Left forelimb (tissue), 1 donor: ENCODE measurements at regions not wholly inside any gene's neighbourhood (a gene's known extent, or its start where the extent isn't known, plus 50 kb on each side); places are given as distances from the start of the nearest gene placed in this dataset.
"Not testable (repeated sequence)": the region's sequence is repeated elsewhere in the genome, so short reads cannot be mapped to it uniquely, and the experiment has no call there.

Source experiments
- DNase-seq: peaks from one replicate; pipeline ENCODE4 v3.0.0-alpha.2; 2018; ENCODE audit warnings: low spot score

DNA sequence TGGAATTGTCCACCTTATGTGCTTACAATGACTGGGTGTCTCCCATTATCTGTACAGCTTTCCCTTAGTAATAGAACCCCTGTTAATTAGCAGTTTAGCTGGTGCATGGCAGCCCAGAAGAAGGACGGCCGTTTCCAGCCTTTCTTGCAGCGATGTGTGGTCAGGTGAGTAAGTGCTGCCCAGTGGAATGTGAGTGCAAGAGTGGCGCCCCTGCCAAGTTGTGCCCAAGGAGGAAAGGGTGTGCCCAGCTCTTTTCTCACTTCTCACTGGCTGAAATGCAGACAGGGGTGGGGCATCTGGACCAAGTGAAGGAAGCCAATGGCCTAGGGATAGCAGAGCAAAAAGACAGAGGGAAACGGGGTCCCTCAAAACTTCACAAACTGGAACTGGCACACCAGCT is 296.8 kb downstream of the PREX1 start:
- no peak for DNase-seq

- DNase-seq = no peak
Measured at GRCh38 chr20:48528346-48528745, 299.5 kb downstream of the PREX1 start.

DNA sequence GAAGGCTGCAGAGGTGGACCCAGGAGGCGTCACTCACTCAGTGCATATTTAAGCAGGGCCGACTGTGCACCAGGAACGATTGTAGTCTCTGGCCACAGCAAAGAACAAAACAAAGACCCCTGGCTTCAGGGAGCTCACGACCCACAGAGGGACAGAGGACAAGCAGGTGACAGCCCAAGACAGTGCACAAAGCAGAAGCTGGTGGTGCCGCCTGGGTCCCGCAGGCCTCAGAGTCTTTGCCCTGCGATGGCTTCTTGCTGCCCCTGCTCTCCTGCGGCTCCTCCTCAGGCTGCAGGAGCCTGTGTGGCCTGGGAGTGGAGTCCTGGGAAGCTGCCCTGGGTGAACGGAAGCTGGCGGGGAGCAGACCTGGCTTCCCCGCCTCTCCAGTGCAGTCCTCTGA is 300.0 kb downstream of the PREX1 start:
- DNase-seq = no peak

DNA sequence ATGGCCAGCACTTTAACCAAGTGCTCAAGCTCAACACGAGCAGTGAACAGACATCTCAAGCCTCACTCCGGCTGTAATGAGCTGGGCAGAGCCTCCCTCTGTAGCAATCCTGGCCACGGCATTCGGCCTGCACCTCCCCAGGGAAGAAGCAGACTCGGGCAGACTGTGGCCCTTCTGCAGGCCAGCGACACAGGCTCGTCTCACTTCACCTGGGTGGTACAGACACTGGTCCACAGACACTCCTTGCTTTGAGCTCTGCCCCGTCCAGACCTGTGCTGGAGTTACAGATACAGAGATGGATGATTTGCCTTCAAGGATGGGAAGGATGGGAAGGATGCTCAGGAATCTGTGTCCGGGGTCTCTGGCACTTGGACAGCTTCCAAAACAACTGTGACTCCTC is 300.9 kb downstream of the PREX1 start:
- DNase-seq = no peak

GRCh38 chr20:48525400-48525799 is 302.4 kb downstream of the PREX1 start:
- DNase-seq = no peak

DNA sequence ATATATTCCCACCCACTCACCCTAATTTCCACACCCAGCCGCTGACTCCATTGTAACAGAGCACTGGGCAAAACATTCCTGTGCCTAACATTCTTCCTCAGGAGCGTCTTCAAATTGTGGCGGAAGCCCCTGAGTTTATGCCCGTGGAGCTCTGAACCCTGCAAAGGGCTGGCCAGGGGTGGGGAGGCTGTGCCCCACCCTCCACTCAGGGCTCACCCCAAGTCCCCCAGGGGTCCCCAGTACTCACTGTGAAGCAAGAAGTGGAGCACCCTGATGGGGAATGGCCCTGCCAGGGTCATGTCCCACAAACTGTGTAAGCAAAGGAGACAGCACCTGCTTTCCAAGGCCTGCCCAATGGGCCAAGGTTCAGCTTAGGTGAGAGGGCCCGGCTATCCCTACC is 303.2 kb downstream of the PREX1 start:
- DNase-seq = no peak

DNA sequence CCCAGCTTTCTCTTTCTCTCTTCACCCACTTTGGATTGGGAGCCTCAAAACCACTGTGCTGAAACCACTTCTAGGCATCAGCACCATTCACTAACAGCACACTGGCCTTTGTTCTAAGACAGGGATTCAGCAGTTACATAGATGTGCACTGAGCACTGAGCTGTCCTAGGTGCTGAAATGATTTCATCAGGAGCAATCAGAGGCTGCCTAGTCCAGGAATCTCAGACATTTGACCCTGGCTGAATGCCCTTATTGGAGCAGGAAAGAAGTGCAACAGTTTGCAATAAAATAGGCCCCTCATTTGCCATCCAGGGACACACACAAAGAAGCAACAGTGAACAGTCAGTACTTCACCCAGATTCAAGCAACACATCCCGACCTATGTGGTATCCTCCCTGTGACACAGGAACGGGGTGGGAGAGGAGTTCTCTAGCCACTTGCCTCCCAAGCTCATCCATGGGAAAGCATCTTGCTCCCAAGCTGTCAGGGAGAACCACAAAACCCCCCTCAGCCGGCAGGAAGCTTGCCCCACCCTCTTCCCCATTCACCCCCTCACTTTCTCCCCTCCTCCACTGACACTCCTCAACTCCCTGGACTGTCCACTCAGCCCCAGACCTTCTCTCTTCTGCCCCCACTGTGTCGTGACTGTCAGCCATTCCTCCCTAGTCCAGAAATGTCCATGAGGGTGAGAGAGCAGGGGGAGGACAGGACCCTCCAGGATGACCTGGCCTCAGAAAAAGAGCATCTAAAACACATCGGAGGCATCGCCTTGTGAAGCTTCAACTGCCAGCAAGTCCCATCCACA is 304.4 kb downstream of the PREX1 start:
- DNase-seq = no peak

GRCh38 chr20:48521121-48521520 is 306.7 kb downstream of the PREX1 start:
- no peak for DNase-seq

GRCh38 chr20:48516196-48516595 is 311.6 kb downstream of the PREX1 start:
- DNase-seq = not testable (repeated sequence)

- not testable (repeated sequence) for DNase-seq
Measured at GRCh38 chr20:48514577-48514976, 313.2 kb downstream of the PREX1 start.

GRCh38 chr20:48512539-48512938 is 315.3 kb downstream of the PREX1 start:
- not testable (repeated sequence) for DNase-seq

DNA sequence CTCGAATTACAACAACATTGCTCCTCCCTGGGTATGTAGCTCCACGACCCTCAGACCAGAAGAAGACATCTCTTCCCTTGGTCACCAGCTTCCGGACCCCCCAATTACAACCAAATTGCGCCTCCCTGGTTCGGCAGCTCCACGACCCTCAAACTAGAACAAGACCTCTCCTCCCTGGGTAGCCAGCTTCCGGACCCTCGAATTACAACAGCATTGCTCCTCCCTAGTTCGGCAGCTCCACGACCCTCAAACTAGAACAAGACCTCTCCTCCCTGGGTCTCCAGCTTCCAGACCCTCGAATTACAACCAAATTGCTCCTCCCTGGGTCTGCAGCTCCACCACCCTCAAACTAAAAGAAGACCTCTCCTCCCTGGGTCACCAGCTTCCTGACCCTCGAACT is 322.7 kb downstream of the PREX1 start:
- DNase-seq = not testable (repeated sequence)

DNA sequence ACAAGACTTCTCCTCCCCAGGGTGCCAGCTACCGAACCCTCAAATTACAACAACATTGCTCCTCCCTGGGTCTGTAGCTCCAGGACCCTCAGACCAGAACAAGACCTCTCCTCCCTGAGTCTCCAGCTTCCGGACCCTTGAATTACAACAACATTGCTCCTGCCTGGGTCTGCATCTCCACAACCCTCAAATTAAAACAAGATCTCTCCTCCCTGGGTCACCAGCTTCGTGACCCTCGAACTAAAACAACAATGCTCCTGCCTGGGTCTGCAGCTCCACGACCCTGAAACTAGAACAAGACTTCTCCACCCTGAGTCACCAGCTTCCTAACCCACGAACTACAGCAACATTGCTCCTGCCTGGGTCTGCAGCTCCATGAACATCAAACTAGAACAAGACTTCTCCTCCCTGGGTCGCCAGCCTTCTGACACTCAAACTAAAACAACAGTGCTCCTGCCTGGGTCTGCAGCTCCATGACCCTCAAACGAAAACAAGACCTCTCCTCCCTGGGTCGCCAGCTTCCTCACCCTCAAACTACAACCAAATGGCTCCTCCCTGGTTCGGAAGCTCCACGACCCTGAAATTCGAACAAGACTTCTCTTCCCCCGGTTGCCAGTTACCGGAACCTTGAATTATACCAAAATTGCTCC is 324.5 kb downstream of the PREX1 start:
- no peak for DNase-seq

DNA sequence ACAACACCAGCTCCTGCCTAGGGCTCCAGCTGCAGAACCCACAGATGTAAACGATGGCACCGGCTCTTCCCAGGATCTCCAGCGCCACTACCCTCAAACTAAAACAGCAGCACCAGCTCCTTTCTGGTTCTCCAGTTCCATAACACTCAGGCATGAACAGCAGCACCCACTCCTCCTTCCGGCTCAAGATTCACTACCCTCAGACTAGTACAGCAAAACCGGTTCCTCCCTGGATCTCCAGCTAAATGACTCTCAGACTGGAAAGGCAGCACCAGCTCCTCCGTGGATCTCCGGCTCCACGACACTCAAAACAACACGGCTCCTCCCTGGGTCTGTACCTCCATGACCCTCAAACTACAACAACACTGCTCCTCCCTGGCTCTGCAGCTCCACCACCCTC is 325.0 kb downstream of the PREX1 start:
- no peak for DNase-seq

GRCh38 chr20:48502016-48502415 is 325.8 kb downstream of the PREX1 start:
- DNase-seq = no peak

GRCh38 chr20:48500900-48501299 is 326.9 kb downstream of the PREX1 start:
- not testable (repeated sequence) for DNase-seq

GRCh38 chr20:48498939-48499338 is 328.9 kb downstream of the PREX1 start:
- not testable (repeated sequence) for DNase-seq

GRCh38 chr20:48498125-48498524 is 329.7 kb downstream of the PREX1 start:
- DNase-seq = not testable (repeated sequence)

GRCh38 chr20:48493966-48494365 is 333.8 kb downstream of the PREX1 start:
- DNase-seq = no peak

GRCh38 chr20:48493331-48493730 is 334.5 kb downstream of the PREX1 start:
- not testable (repeated sequence) for DNase-seq

DNA sequence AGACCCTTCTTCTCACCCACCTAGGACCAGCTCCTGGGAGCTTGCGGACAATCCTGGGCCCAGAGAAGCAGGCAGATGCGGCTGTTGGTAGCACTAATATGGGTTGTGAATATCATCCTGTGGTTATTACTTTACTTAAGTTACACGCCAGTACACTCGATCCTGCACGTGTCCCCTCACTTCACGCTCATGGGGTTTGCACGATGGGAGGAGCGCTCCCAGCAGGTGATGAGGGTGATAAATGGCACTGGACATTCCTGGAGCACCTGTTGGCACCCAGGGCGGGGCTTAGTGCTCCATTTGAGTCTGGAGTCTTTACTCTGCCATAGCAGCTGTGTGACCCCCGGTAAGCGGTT is 335.1 kb downstream of the PREX1 start:
- no peak for DNase-seq

DNA sequence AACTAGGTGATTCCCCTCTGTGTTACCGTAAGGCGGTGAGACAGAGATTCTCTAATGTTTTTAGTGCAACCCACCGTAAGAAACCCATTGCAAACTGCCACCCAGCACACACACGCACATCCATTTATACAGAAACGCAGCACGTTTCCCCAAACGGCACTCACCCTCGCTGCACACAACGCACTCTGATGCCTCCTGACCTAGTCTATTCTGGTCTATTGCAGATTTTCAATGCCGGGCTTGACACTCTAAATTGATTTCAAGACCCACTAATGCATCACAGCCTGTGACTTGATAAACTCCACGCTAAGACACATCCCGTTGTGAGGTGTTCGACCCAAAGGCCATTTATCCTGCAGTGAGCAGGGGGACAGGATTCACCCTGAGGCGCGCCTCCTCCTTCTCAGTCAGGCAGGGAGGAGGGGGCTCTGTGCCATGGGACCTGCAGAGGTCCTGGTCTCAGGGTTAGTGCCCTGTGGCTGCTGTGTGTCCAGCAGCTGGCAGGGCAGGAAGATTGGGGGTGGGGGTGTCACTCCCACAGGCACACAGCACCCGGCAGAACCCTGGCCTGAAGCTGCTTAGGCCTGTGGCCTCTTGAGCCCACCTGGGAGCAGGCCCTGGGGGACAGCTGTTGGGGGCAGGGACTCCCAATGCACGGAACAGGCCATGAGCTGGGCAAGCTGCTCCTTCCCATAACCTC is 335.6 kb downstream of the PREX1 start:
- DNase-seq = no peak
